ENCODE measurements at regions not wholly inside any gene's neighbourhood (a gene's known extent, or its start where the extent isn't known, plus 50 kb on each side); places are given as distances from the start of the nearest gene placed in this dataset.

DNA sequence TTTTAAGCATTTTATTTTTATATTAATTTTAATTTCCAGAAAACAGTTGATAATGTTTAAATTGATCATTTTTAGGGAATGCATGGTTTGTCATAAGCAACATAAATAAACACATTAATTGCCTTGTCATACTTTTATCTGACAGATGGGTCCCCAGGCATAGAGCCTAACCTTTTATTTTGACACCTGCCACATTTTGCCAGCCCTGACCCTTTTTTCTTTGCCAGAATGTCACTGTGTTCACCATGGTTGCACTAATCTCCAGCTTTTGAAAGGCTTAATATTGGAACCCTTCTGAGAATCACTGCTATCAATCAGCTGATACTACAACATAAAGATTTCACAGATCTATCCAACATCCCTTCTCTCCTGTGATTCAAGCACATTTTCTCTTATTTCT is 56.0 kb upstream of the DPYD start:
- Histone ChIP-seq H3K9ac (ENCODE audit: insufficient read depth in 1 of 2, low read length in 2 of 2) (no peak overlapping the region), H3K36me3 (ENCODE audit: control insufficient read depth in 4 of 4, insufficient read depth in 4 of 4, low read length in 4 of 4) (no peaks in the 10 kb centered on the region), H3K9me3 (ENCODE audit: control insufficient read depth in 4 of 4, insufficient read depth in 3 of 4, low read length in 3 of 4) (peaks cover 0 to 2% (median 0%) of the 10 kb centered on the region in 4 donors), H3K4me3 (no peak overlapping the region), H3K27me3 (ENCODE audit: control insufficient read depth in 3 of 3, insufficient read depth in 3 of 3, low read length in 2 of 3) (no peaks in the 10 kb centered on the region), H3K27ac (ENCODE audit: low read depth in 1 of 2, low read length in 1 of 2) (no peak overlapping the region), H3K4me1 (ENCODE audit: control insufficient read depth in 5 of 5, insufficient read depth in 5 of 5, low read length in 5 of 5) (no peaks in the 10 kb centered on the region)
- ATAC-seq (ENCODE audit: insufficient read depth, low FRiP score) (no peak), DNase-seq (no peak)
- no peak for TF ChIP-seq CTCF (IDR thresholded peaks at IDR 0.05; ENCODE audit: control extremely low read depth, extremely low read depth)
